ENCODE measurements at regions not wholly inside any gene's neighbourhood (a gene's known extent, or its start where the extent isn't known, plus 50 kb on each side); places are given as distances from the start of the nearest gene placed in this dataset.

- no peak for FAIRE-seq
- H4K20me1 ChIP-seq (ENCODE audit: control insufficient read depth, extremely low read depth, insufficient read depth, low read length), result no peaks in the 10 kb centered on the region
- dilution Hi-C loops (cut with MboI; ENCODE audit: extremely low pct_ligation_motif_present, low sequenced_read_pairs), result no loop called here
- H3K36me3 ChIP-seq (ENCODE audit: control insufficient read depth in 2 of 2, extremely low read depth in 1 of 2, insufficient read depth in 2 of 2, low read length in 2 of 2), result no peaks in the 10 kb centered on the region
- no peak overlapping the region for H3K4me2 ChIP-seq (ENCODE audit: control insufficient read depth, extremely low read depth, insufficient read depth, low read depth, low read length)
- H3K9me1 ChIP-seq (ENCODE audit: control insufficient read depth, extremely low read depth, insufficient read depth, low read length), result no peaks in the 10 kb centered on the region
- H2AFZ ChIP-seq (ENCODE audit: control insufficient read depth, low read length), result no peak overlapping the region
- DNase-seq (ENCODE audit: low read depth, low spot score), result no peak
- no peak overlapping the region for H3K4me3 ChIP-seq (ENCODE audit: control insufficient read depth in 2 of 3, extremely low read depth in 1 of 3, insufficient read depth in 2 of 3, low read depth in 1 of 3, low read length in 3 of 3)
- no peaks in the 10 kb centered on the region for H3K27me3 ChIP-seq (ENCODE audit: control insufficient read depth, extremely low read depth, insufficient read depth, low read length)
- no peak overlapping the region for H3K27ac ChIP-seq (ENCODE audit: control insufficient read depth, insufficient read depth, low read length)
- H3K9me3 ChIP-seq (ENCODE audit: control insufficient read depth, low read depth, low read length), result no peaks in the 10 kb centered on the region
- no peaks in the 10 kb centered on the region for H3K4me1 ChIP-seq (ENCODE audit: control insufficient read depth, extremely low read depth, insufficient read depth, low read length)
- no peaks in the 10 kb centered on the region for H3K79me2 ChIP-seq (ENCODE audit: control insufficient read depth, insufficient read depth, low read length)
- TF ChIP-seq, protein P1, sequence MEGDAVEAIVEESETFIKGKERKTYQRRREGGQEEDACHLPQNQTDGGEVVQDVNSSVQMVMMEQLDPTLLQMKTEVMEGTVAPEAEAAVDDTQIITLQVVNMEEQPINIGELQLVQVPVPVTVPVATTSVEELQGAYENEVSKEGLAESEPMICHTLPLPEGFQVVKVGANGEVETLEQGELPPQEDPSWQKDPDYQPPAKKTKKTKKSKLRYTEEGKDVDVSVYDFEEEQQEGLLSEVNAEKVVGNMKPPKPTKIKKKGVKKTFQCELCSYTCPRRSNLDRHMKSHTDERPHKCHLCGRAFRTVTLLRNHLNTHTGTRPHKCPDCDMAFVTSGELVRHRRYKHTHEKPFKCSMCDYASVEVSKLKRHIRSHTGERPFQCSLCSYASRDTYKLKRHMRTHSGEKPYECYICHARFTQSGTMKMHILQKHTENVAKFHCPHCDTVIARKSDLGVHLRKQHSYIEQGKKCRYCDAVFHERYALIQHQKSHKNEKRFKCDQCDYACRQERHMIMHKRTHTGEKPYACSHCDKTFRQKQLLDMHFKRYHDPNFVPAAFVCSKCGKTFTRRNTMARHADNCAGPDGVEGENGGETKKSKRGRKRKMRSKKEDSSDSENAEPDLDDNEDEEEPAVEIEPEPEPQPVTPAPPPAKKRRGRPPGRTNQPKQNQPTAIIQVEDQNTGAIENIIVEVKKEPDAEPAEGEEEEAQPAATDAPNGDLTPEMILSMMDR (optimal IDR thresholded peaks at IDR 0.05 in 1 of 3, IDR thresholded peaks at IDR 0.05 in 1 of 3, conservative IDR thresholded peaks at IDR 0.05 in 1 of 3; ENCODE audit: extremely low read depth in 1 of 3, insufficient read depth in 2 of 3, low read length in 3 of 3), result no peak
- no peak for TF ChIP-seq EZH2 (IDR thresholded peaks at IDR 0.05; ENCODE audit: low read length)
- H3K9ac ChIP-seq (ENCODE audit: control insufficient read depth, extremely low read depth, insufficient read depth, low read length), result no peak overlapping the region
Measured at GRCh38 chr5:145280806-145281205, 554.3 kb downstream of the PRELID2 start.

DNA sequence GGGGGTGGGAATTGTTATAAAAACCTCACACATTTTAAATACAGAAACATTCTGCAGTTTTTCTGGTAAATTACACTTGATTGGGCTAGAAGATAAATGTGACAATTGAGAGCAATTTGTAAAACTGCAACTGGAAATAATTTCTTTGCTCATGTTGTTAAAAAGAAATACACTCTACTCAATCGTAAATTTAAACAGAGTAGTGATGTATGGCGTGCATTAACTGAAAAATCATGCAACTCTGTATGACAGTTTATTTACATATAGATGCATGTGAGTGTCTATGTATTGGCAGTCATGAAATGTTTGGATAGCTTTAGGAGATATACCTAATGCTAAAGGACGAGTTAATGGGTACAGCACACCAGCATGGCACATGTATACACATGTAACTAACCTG is 554.9 kb downstream of the PRELID2 start:
- no peak overlapping the region for H3K27ac ChIP-seq (ENCODE audit: control insufficient read depth, insufficient read depth, low read length)
- H3K9ac ChIP-seq (ENCODE audit: control insufficient read depth, extremely low read depth, insufficient read depth, low read length), result no peak overlapping the region
- H3K79me2 ChIP-seq (ENCODE audit: control insufficient read depth, insufficient read depth, low read length), result no peaks in the 10 kb centered on the region
- H4K20me1 ChIP-seq (ENCODE audit: control insufficient read depth, extremely low read depth, insufficient read depth, low read length), result no peaks in the 10 kb centered on the region
- FAIRE-seq (no peak), DNase-seq (ENCODE audit: low read depth, low spot score) (no peak)
- no peaks in the 10 kb centered on the region for H3K27me3 ChIP-seq (ENCODE audit: control insufficient read depth, extremely low read depth, insufficient read depth, low read length)
- H2AFZ ChIP-seq (ENCODE audit: control insufficient read depth, low read length), result no peak overlapping the region
- H3K9me1 ChIP-seq (ENCODE audit: control insufficient read depth, extremely low read depth, insufficient read depth, low read length), result no peaks in the 10 kb centered on the region
- no peak overlapping the region for H3K4me2 ChIP-seq (ENCODE audit: control insufficient read depth, extremely low read depth, insufficient read depth, low read depth, low read length)
- no peaks in the 10 kb centered on the region for H3K9me3 ChIP-seq (ENCODE audit: control insufficient read depth, low read depth, low read length)
- H3K4me1 ChIP-seq (ENCODE audit: control insufficient read depth, extremely low read depth, insufficient read depth, low read length), result no peaks in the 10 kb centered on the region
- dilution Hi-C loops (cut with MboI; ENCODE audit: extremely low pct_ligation_motif_present, low sequenced_read_pairs), result no loop called here
- no peaks in the 10 kb centered on the region for H3K36me3 ChIP-seq (ENCODE audit: control insufficient read depth in 2 of 2, extremely low read depth in 1 of 2, insufficient read depth in 2 of 2, low read length in 2 of 2)
- TF ChIP-seq, protein P1 (optimal IDR thresholded peaks at IDR 0.05 in 1 of 3, IDR thresholded peaks at IDR 0.05 in 1 of 3, conservative IDR thresholded peaks at IDR 0.05 in 1 of 3; ENCODE audit: extremely low read depth in 1 of 3, insufficient read depth in 2 of 3, low read length in 3 of 3), result no peak
- no peak for TF ChIP-seq EZH2 (IDR thresholded peaks at IDR 0.05; ENCODE audit: low read length)
- H3K4me3 ChIP-seq (ENCODE audit: control insufficient read depth in 2 of 3, extremely low read depth in 1 of 3, insufficient read depth in 2 of 3, low read depth in 1 of 3, low read length in 3 of 3), result no peak overlapping the region

All from keratinocyte (primary cell).